GM11168 (cell line): ENCODE measurements at regions not wholly inside any gene's neighbourhood (a gene's known extent, or its start where the extent isn't known, plus 50 kb on each side); places are given as distances from the start of the nearest gene placed in this dataset.
"Not testable (repeated sequence)": the region's sequence is repeated elsewhere in the genome, so short reads cannot be mapped to it uniquely, and the experiment has no call there.

Source experiments
- in situ Hi-C: fragments of 300-500 bp; cut with MboI; formaldehyde crosslinking; loops from one replicate; pipeline ENCODE4 v1.12.0; 2022; ENCODE audit warnings: low sequenced_read_pairs; ENCODE audit not compliant: unreplicated experiment

GRCh38 chr5:99379187-99379586 lies 450.4 kb upstream of the CHD1 start:
- in situ Hi-C loops: no loop called here

DNA sequence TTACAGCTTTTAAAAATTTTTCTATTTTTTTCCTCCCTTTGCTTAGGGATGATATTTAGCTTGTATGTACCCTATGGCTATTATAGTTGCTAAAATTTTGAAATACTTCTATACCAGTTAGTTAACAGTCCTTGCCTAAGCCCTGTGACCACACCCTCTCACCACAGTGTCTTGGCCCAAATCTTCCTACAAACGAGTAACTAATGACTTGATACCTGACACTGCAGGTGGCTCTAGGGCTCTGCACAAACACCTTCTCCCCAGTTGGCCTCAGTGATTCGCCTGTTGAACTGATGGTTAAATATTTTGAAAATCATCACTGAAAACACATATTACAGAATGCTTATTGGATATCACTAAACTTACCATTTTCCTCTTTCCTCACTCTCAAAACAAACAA lies 449.6 kb upstream of the CHD1 start:
- in situ Hi-C loops: no loop called here

- in situ Hi-C loops: no loop called here
Measured at GRCh38 chr5:99369797-99370593, 441.2 kb upstream of the CHD1 start.

- in situ Hi-C loops: no loop called here
Measured at GRCh38 chr5:99368726-99369125, 439.9 kb upstream of the CHD1 start.

GRCh38 chr5:99355881-99356280 lies 427.1 kb upstream of the CHD1 start:
- in situ Hi-C loops: no loop called here

DNA sequence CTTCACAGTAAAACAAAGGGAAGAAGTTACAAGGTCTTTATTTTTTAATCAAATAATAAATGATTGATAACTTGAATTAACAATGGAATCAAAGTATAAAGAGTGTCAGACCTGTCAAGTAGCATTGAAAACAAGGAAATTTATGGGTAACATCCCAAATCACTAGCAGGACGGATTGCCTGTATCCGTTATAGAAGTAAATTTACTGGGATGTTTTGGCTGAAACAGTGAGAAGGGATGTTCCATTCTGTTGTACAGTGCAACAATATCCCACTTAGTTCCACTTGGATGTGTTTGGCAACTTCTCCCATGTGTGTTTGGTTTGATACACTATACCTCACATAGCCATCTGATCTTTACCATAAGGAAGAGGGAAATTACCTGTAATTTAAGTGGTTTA lies 421.0 kb upstream of the CHD1 start:
- in situ Hi-C loops: no loop called here

DNA sequence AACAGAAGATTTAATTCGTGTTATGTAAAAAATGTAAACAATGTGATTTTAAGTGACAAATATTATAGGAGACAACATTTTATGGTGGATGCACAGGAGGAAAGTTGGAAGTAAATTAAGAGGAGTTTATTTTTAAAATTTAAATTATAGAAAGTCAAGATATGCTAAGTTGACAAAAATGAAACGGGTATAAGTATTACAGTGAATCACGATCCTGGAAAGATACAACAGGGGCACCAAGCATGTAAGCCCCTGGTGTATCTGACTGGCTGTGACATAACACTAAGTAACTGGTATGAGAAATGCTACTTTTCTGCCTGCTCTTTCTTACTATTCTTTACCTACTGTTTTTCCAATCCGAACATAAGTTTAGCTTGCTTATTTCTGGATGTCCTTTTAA lies 419.8 kb upstream of the CHD1 start:
- in situ Hi-C loops: no loop called here

- in situ Hi-C loops: not testable (repeated sequence)
Measured at GRCh38 chr5:99339758-99340157, 411.0 kb upstream of the CHD1 start.

DNA sequence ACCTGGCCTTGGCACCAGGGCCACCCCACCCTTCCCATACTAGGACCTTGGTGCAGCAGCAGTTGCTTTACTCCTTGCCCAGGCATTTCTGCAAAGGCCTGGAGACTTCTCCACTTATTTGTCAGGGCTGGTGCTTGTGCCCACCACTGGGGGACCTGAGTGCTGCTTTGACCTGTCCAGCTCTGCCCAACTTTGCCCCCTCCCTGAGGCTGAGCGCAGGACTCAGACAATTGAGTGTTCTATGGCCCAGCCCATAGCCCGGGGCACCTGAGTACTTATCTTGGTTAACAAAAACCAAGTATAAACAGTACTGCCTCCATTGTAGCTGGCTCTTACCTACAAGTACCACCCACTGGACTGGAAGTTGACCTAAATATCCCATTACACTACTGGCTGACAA lies 406.1 kb upstream of the CHD1 start:
- in situ Hi-C loops: no loop called here

DNA sequence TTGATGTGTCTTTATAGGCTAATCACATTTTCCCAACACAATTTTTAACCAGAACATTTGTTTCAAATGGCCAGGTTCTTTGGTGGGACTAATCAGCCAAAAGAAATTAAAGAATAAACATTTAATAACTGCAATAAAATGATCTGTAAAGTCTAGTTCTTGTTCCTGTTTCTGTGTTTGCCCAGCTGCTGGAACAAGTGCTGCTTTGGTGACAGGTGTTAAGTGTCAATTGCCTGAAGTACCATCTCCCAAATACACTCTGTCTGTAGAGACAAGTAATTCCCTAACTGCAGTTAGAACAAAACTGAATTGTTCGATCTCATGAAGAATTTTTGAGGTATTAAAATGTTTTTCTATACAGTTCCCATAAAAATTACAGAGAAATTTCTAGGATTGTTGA lies 402.3 kb upstream of the CHD1 start:
- in situ Hi-C loops: no loop called here

GRCh38 chr5:99320436-99320835 lies 391.6 kb upstream of the CHD1 start:
- in situ Hi-C loops: no loop called here

- in situ Hi-C loops: no loop called here
Measured at GRCh38 chr5:99317136-99317535, 388.3 kb upstream of the CHD1 start.

- in situ Hi-C loops: no loop called here
Measured at GRCh38 chr5:99316484-99316883, 387.7 kb upstream of the CHD1 start.

DNA sequence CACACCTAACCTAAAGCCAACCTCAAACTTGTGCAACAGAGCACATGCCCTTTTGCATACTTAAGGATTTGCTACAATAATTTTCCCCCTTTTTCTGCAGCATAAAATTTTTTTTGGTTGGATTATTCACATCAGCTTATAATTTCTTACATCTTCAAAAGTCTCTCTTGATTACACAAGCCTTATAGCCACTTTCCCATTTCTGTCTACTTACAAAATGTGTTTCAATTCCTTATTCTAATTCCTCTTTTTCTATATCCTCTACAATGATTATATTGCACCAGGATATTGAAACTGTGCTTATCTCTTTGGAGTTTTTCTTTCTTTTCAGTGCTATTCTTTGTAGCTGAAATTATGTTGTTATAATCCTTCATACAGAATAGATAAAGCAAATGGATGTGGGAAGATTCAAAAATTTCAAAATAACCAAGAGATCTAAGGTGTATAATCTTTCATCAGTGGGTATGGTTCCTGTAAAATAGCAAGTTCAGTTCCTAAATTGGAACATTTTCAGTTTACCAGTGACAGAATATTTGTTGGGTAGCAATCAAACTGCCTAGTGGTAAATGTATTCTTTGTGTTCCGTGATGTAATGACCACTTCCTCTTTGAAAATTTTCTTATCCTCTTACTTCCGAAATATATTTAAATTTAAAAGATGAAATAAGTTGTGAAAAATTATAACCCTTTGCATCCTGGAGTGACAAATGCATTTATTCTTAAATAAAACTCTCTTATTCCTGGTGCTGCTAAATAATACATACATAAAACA lies 386.8 kb upstream of the CHD1 start:
- in situ Hi-C loops: no loop called here

GRCh38 chr5:99314721-99315120 lies 385.9 kb upstream of the CHD1 start:
- in situ Hi-C loops: no loop called here

- in situ Hi-C loops: no loop called here
Measured at GRCh38 chr5:99308131-99308530, 379.3 kb upstream of the CHD1 start.

DNA sequence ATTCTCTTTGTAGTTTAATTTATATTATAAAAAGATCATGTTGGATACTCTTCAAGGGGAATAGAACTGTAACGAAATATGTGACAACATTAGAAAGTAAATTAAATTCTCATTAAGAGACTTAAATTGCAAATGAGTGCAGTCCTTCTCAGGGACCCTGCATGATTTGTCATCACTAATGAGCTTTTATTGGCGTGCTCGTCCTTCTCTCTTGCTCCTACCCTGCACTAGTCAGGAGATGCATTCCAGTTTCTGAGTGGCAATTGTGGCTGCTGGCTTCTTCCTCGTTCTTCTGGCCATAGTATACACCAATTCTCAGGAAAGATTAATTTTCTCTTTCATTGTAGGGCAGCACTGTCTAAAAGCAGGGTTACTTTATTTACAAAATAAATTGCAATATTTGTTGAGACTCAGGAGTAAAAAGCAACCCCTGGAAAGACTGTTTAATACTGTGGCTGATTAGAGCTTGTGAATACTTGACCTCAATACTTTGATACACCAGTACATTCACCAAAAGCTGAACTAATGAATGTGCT lies 376.3 kb upstream of the CHD1 start:
- in situ Hi-C loops: no loop called here

DNA sequence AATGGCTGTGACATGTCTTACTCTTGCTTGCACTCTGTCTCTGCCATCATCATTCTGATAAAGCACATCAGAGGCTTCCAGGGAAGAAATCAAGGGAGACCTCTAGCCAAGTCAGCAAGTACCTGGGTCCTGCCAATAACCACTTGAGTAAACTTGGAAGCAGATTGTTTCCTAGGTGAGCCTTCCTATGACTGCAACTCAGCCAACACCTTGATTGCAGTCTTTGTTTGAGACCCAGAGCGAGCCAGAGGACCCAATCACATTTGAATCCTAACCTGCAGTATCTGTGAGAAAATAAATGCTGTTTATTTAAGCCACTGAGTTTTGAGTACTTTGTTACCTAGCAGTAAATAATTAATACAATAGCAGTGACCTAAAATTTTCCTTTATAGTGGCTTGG lies 356.8 kb upstream of the CHD1 start:
- in situ Hi-C loops: no loop called here

DNA sequence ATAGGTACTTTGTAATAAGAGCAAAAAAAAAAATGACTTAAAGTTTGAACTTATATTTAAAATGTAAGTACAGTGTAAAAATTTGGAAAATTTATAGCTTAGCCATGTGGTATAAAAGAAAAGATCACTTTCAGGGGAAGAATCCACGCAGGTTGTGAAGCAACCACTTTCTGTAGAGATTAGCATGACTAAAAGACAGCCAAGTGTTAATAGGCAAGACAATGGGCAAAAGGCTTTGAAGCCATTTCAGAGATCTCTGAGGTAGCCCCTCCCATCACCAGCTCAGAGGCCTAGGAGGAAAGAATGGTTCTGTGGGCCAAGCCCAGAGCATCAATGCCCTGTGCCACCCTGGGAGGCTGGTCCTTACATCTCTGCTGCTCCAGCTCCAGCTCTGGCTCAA lies 346.3 kb upstream of the CHD1 start:
- in situ Hi-C loops: no loop called here

GRCh38 chr5:99272576-99272975 lies 343.8 kb upstream of the CHD1 start:
- in situ Hi-C loops: no loop called here

- in situ Hi-C loops: no loop called here
Measured at GRCh38 chr5:99258819-99259218, 330.0 kb upstream of the CHD1 start.

- in situ Hi-C loops: no loop called here
Measured at GRCh38 chr5:99248066-99248465, 319.3 kb upstream of the CHD1 start.
